GM18498 (cell line): ENCODE measurements at regions not wholly inside any gene's neighbourhood (a gene's known extent, or its start where the extent isn't known, plus 50 kb on each side); places are given as distances from the start of the nearest gene placed in this dataset.

Source experiments
- ATAC-seq: cut with Tn5 transposase; IDR thresholded peaks from one replicate; pipeline ENCODE4 v1.9.1; 2021; ENCODE audit warnings: mild to moderate bottlenecking, moderate library complexity; ENCODE audit not compliant: unreplicated experiment

GRCh38 chrX:43560247-43560946, 95.7 kb upstream of the MAOA start:
- ATAC-seq = no peak

- ATAC-seq = no peak
Measured at GRCh38 chrX:43562372-43562771, 93.7 kb upstream of the MAOA start.

DNA sequence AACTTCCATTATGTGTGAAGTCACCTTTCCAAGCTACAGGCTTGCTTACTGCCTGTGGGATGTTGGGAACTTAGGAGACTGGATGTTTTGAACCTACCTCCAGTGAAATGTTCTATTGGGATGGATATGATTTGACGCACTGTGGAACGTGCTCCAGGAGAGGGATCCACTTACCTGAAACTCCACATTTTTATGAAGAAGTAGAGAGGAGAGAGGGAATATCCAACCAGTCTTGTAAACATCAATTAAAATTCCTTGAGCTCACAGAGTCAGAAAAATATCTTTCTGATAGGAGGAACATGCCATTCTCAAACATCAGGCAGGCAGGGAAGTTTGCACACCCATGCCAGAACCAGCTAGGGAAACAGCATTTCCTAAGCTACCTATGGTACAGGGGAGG, 91.1 kb upstream of the MAOA start:
- ATAC-seq = no peak

- ATAC-seq = no peak
Measured at GRCh38 chrX:43566170-43566569, 89.9 kb upstream of the MAOA start.

DNA sequence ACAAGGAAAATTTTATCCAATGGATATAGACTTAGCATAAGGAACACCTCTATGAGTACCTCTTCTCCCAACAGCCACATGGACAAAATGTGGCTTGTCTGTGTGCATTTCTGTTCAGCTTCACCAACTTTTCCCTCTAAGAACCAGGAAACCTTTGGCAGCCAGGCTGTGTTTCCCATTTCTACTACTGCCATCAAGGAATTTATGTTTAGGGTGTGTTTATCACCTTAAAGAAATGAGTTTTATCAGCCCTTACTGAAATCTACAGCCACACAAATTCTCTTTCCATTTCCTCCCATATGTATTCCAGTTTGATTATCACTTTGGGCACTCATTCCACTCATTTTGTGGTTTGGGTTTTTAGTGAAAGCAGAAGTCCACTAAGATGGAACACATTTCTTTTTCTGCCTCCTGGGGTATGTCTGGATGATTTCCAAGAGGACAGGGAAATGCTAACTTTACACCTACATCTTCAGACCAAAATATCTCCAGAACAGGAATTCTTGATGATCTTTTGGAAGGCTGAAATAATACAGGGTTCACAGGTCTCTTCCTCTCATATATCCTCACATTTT, 82.6 kb upstream of the MAOA start:
- ATAC-seq = no peak

DNA sequence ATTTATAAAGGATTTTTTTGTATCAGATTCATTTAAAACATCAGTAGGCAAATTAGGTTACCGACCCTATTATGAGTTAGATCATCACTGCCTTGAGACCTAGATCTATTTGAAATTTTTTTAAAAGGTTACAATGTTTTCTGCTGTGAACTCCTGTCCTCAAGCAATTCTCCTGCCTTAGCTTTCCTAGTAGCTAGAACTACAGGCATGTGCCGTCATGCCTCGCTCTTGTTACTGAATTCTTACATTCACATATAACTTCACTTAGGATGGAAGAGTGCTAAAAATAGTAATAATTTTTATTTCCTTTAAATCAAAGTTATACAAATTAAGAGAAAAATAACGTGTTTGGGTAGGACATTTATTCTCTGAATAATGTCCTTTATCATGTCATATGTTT, 75.5 kb upstream of the MAOA start:
- ATAC-seq = no peak

- no peak for ATAC-seq
Measured at GRCh38 chrX:43581167-43581566, 74.9 kb upstream of the MAOA start.

GRCh38 chrX:43581888-43582539, 74.1 kb upstream of the MAOA start:
- no peak for ATAC-seq

DNA sequence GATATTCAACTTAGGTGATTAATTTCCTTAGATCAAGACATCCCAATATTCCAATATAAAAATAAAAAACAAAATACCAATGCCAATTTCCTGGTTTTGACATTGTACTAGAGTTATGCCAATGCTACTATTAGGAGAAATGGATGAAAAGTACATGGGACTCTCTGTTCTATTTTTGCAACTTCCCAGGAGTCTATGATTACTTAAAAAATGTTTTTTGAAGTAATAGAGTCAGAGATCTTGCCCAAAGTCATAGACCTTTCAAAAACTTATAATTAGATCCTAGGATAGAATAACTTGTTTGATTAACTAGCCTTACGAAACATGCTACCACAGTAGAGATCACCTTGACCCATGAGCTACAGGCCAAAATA, 73.6 kb upstream of the MAOA start:
- no peak for ATAC-seq

- ATAC-seq = no peak
Measured at GRCh38 chrX:43585922-43586321, 70.2 kb upstream of the MAOA start.

- no peak for ATAC-seq
Measured at GRCh38 chrX:43586830-43587229, 69.3 kb upstream of the MAOA start.

DNA sequence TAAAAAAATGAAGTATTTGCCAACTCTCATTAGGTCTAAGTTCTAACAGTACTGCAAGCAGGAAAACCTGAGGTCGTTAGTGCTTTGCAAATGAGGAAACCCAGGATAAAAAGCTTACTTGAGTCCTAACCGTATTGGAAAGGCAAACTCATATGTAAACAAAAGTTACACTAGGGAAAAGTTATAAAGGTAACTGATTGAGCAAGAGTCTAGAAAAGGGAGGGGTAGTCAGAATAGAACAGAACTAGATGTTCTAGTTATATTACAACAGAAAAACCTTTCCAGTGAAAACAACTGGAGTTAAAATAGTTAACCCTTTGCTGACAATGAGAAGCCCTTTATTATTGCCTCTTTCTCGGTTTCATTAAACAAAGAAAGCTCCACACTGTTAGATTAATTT, 66.4 kb upstream of the MAOA start:
- ATAC-seq = no peak

DNA sequence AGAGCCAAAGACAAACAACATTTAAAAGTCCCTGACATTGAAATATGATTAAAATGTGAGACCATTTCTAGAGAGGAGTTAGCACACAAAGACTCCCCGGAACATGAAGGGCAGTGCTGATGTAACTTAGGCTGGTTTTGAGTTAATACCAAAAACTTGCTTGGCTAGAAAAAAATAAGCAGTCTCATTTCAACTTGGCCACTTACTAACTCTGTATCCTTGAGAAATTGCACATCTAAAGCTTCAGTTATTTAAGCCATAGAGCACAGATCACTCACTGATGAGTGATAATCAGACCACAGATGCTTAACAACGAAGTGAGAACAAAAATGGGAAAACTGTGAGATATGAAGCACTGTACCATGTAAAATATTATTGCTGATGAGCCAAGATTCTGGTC, 65.9 kb upstream of the MAOA start:
- no peak for ATAC-seq

GRCh38 chrX:43592597-43592996, 63.5 kb upstream of the MAOA start:
- ATAC-seq = no peak

GRCh38 chrX:43595931-43596330, 60.2 kb upstream of the MAOA start:
- ATAC-seq = no peak

GRCh38 chrX:43604753-43605152, 51.3 kb upstream of the MAOA start:
- ATAC-seq = no peak

- no peak for ATAC-seq
Measured at GRCh38 chrX:43605351-43605750, 50.7 kb upstream of the MAOA start.
